Esophagus muscularis mucosa (tissue), 3 donors: ENCODE measurements at regions not wholly inside any gene's neighbourhood (a gene's known extent, or its start where the extent isn't known, plus 50 kb on each side); places are given as distances from the start of the nearest gene placed in this dataset.

ENCODE experiments used
- CTCF ChIP-seq, 3 experiments: fragments of 200-600 bp in 2 of 3; fragments of 450-650 bp in 1 of 3; sonication (generic) in 2 of 3; IDR thresholded peaks; one replicate each; pipeline ENCODE4 v1.5.1; 2017 to 2019; ENCODE audit warnings: antibody characterized with exemption in 3 of 3, mild to moderate bottlenecking in 2 of 3, moderate library complexity in 1 of 3
- POLR2A ChIP-seq: fragments of 450-650 bp; IDR thresholded peaks from one replicate; pipeline ENCODE4 v1.6.1; 2017; ENCODE audit warnings: antibody characterized with exemption, moderate library complexity, mild to moderate bottlenecking, low read depth

- TF ChIP-seq POLR2A, result no peak
- TF ChIP-seq CTCF (IDR thresholded peaks at IDR 0.05), result no peak
These were observed 239.7 kb upstream of the KLF6 start for GRCh38 chr10:4024516-4025245.
